ENCODE measurements at regions not wholly inside any gene's neighbourhood (a gene's known extent, or its start where the extent isn't known, plus 50 kb on each side); places are given as distances from the start of the nearest gene placed in this dataset.

DNA sequence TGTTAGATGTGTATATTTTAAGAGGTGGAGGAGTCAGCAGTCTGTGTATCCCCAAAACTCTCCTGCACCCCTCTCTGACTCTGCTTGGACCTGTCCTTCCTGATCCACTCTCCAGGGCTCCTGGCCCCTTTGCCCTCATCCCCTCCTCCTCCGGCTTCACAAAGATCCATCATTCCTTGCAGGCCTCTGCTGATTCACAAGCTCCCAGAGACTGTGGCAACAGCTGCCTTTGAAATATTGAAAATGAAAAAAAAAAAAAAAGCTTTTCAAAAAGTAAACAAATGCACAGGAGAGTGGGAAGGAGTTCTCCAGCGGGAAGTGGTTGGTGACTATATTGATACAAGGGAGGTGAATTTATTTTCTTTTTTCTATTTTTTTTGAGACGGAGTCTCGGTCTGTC, 330.2 kb upstream of the SULF2 start:
- no peak for TF ChIP-seq EP300 (IDR thresholded peaks at IDR 0.05; ENCODE audit: low read depth in 2 of 2, low read length in 2 of 2)
- TF ChIP-seq EP300 (CRISPR knock-in tag; IDR thresholded peaks at IDR 0.05; ENCODE audit: borderline replicate concordance) = no peak
- TF ChIP-seq, protein P1, sequence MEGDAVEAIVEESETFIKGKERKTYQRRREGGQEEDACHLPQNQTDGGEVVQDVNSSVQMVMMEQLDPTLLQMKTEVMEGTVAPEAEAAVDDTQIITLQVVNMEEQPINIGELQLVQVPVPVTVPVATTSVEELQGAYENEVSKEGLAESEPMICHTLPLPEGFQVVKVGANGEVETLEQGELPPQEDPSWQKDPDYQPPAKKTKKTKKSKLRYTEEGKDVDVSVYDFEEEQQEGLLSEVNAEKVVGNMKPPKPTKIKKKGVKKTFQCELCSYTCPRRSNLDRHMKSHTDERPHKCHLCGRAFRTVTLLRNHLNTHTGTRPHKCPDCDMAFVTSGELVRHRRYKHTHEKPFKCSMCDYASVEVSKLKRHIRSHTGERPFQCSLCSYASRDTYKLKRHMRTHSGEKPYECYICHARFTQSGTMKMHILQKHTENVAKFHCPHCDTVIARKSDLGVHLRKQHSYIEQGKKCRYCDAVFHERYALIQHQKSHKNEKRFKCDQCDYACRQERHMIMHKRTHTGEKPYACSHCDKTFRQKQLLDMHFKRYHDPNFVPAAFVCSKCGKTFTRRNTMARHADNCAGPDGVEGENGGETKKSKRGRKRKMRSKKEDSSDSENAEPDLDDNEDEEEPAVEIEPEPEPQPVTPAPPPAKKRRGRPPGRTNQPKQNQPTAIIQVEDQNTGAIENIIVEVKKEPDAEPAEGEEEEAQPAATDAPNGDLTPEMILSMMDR (CRISPR knock-in tag; IDR thresholded peaks at IDR 0.05) = no peak
- no peak for TF ChIP-seq FOSL1 (CRISPR knock-in tag; IDR thresholded peaks at IDR 0.05; ENCODE audit: borderline replicate concordance)
- no peak for TF ChIP-seq SP2 (CRISPR knock-in tag; IDR thresholded peaks at IDR 0.05)
- no peak for TF ChIP-seq ATF1 (CRISPR knock-in tag; IDR thresholded peaks at IDR 0.05)
- TF ChIP-seq, protein P2, sequence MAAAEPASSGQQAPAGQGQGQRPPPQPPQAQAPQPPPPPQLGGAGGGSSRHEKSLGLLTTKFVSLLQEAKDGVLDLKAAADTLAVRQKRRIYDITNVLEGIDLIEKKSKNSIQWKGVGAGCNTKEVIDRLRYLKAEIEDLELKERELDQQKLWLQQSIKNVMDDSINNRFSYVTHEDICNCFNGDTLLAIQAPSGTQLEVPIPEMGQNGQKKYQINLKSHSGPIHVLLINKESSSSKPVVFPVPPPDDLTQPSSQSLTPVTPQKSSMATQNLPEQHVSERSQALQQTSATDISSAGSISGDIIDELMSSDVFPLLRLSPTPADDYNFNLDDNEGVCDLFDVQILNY (CRISPR knock-in tag; conservative IDR thresholded peaks at IDR 0.05) = no peak
- no peak for TF ChIP-seq HIVEP1 (CRISPR knock-in tag; IDR thresholded peaks at IDR 0.05)
- no peak for TF ChIP-seq FOXJ3 (CRISPR knock-in tag; IDR thresholded peaks at IDR 0.05; ENCODE audit: borderline replicate concordance)
- TF ChIP-seq, protein P3, sequence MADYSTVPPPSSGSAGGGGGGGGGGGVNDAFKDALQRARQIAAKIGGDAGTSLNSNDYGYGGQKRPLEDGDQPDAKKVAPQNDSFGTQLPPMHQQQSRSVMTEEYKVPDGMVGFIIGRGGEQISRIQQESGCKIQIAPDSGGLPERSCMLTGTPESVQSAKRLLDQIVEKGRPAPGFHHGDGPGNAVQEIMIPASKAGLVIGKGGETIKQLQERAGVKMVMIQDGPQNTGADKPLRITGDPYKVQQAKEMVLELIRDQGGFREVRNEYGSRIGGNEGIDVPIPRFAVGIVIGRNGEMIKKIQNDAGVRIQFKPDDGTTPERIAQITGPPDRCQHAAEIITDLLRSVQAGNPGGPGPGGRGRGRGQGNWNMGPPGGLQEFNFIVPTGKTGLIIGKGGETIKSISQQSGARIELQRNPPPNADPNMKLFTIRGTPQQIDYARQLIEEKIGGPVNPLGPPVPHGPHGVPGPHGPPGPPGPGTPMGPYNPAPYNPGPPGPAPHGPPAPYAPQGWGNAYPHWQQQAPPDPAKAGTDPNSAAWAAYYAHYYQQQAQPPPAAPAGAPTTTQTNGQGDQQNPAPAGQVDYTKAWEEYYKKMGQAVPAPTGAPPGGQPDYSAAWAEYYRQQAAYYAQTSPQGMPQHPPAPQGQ (CRISPR knock-in tag; IDR thresholded peaks at IDR 0.05; ENCODE audit: borderline replicate concordance) = no peak
- TF ChIP-seq MAFK (conservative IDR thresholded peaks at IDR 0.05 in 1 of 2, IDR thresholded peaks at IDR 0.05 in 1 of 2; ENCODE audit: low read length in 2 of 2) = no peak
